ENCODE measurements at regions not wholly inside any gene's neighbourhood (a gene's known extent, or its start where the extent isn't known, plus 50 kb on each side); places are given as distances from the start of the nearest gene placed in this dataset.

DNA sequence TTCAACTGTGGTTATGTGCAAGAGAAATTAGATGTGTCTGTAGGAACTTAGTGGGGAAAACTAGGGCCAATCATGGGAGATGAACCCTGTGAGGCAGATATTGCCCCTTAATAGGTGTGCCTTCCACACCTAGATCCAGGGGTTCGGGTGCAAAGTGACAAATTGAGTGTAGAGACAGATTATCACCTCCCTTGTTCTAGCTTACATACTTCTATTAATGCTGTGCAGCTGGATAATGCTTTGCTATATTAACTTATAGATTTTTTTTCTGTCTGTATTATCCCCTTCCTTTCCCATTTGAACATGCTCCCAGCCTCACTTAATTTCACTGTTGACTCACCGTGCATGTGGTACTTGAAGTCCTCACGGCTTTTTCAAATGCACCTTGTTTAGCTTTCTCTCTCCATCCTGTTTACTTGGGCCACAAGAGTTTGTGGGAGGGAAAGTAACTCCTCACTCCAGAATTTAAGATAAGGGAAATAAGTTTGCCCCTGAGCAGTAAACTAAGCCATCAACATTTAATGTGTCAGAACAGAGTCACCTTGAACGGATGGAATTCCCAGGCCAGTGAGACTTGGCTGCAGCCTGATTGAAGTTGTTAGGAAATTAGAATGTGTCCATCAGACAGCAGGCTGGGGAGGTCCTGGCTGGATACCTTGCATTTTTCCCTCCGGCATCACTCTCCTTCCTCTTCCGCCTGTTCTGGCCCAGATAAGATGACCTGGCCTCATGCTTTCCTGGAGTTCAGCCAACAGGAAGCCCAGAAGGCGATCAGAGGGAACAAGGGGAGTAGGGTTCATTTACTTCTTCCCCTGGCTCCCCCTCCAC lies 478.4 kb downstream of the BCOR start:
- Histone ChIP-seq H3K27me3 (ENCODE audit: control insufficient read depth, insufficient read depth, low read length) (no peaks in the 10 kb centered on the region), H3K9me3 (ENCODE audit: control insufficient read depth, insufficient read depth, low read length) (no peaks in the 10 kb centered on the region), H3K4me3 (ENCODE audit: low read length) (no peak overlapping the region), H3K4me1 (ENCODE audit: control insufficient read depth, insufficient read depth, low read length) (no peaks in the 10 kb centered on the region), H3K27ac (ENCODE audit: low read length) (no peak overlapping the region), H3K36me3 (ENCODE audit: control insufficient read depth, insufficient read depth, low read length) (no peaks in the 10 kb centered on the region)
- no peaks in the 10 kb centered on the region for H3K9me3 Mint-ChIP-seq
- ATAC-seq = no peak
- no peak for DNase-seq
- intact Hi-C loops (cut with micrococcal nuclease) = no loop called here
- no peak overlapping the region for H3K4me3 Mint-ChIP-seq
- H3K4me1 Mint-ChIP-seq = peaks cover under 1 to 1% of the 10 kb centered on the region in 2 donors
- TF ChIP-seq, protein P1, sequence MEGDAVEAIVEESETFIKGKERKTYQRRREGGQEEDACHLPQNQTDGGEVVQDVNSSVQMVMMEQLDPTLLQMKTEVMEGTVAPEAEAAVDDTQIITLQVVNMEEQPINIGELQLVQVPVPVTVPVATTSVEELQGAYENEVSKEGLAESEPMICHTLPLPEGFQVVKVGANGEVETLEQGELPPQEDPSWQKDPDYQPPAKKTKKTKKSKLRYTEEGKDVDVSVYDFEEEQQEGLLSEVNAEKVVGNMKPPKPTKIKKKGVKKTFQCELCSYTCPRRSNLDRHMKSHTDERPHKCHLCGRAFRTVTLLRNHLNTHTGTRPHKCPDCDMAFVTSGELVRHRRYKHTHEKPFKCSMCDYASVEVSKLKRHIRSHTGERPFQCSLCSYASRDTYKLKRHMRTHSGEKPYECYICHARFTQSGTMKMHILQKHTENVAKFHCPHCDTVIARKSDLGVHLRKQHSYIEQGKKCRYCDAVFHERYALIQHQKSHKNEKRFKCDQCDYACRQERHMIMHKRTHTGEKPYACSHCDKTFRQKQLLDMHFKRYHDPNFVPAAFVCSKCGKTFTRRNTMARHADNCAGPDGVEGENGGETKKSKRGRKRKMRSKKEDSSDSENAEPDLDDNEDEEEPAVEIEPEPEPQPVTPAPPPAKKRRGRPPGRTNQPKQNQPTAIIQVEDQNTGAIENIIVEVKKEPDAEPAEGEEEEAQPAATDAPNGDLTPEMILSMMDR (IDR thresholded peaks at IDR 0.05) = no peak
- no peaks in the 10 kb centered on the region for H3K36me3 Mint-ChIP-seq
- WGBS (ENCODE audit: insufficient coverage) = 26% methylated on average over 3 of the region's 7 CpGs
- H3K27me3 Mint-ChIP-seq (ENCODE audit: low read depth in 2 of 2) = peaks cover 20 to 39% of the 10 kb centered on the region in 2 donors
- no peak overlapping the region for H3K27ac Mint-ChIP-seq

DNA sequence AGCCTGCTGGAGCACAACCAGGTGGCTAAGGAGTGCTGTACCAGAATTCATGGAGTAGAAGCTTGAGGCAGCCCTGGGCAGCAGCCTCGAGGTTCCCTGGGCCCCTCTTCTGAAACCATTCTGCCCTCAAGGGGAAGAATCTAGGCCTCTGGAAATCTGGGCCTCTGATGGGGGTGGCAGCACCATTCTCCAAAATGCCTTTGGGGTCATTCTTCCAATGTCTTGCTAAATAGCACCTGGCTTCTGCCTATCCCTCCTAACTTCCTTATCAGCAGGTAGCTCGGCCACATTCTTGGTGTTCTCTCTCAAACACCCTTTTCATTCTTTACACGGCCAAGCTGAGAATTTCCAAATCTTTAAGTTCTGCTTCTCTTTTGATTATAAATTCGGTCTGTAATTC lies 473.6 kb downstream of the BCOR start:
- ATAC-seq = no peak
- intact Hi-C loops (cut with micrococcal nuclease) = no loop called here

DNA sequence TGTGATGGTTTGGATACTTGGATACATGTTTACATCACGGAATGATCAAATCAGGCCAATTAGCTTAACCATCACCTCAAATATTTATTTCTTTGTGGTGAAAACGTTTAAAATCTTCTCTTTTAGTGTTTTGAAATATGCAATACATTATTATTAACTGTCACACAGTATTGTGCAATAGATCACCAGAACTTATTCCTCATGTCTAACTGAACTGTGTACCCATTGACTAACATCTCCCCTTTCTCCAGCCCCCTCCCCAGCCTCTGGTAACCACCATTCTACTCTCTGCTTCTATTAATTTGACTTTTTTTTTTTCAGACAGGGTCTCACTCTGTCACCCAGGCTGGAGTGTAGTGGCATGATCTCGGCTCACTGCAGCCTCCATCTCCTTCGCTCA lies 471.9 kb downstream of the BCOR start:
- WGBS (ENCODE audit: insufficient coverage) = 100% methylated on average over 1 of the region's 4 CpGs
- DNase-seq (no peak), ATAC-seq (no peak)
- intact Hi-C loops (cut with micrococcal nuclease) = no loop called here
- no peaks in the 10 kb centered on the region for H3K9me3 Mint-ChIP-seq
- peaks cover 8 to 9% of the 10 kb centered on the region in 2 donors for H3K4me1 Mint-ChIP-seq
- H3K4me3 ChIP-seq (ENCODE audit: low read length) = no peak overlapping the region
- H3K27me3 ChIP-seq (ENCODE audit: control insufficient read depth, insufficient read depth, low read length) = no peaks in the 10 kb centered on the region
- no peak overlapping the region for H3K27ac ChIP-seq (ENCODE audit: low read length)
- H3K27ac Mint-ChIP-seq = no peak overlapping the region
- H3K9me3 ChIP-seq (ENCODE audit: control insufficient read depth, insufficient read depth, low read length) = no peaks in the 10 kb centered on the region
- H3K36me3 Mint-ChIP-seq = no peaks in the 10 kb centered on the region
- peaks cover 0 to 8% of the 10 kb centered on the region in 2 donors for H3K27me3 Mint-ChIP-seq (ENCODE audit: low read depth in 2 of 2)
- peaks cover 14% of the 10 kb centered on the region for H3K4me1 ChIP-seq (ENCODE audit: control insufficient read depth, insufficient read depth, low read length)
- TF ChIP-seq, protein P1 (IDR thresholded peaks at IDR 0.05) = no peak
- no peak overlapping the region for H3K4me3 Mint-ChIP-seq
- H3K36me3 ChIP-seq (ENCODE audit: control insufficient read depth, insufficient read depth, low read length) = no peaks in the 10 kb centered on the region

More for the DNA sequence above, 473.6 kb downstream of the BCOR start:
- no peaks in the 10 kb centered on the region for H3K9me3 ChIP-seq (ENCODE audit: control insufficient read depth, insufficient read depth, low read length)
- TF ChIP-seq, protein P1 (IDR thresholded peaks at IDR 0.05) = no peak
- no peak overlapping the region for H3K4me3 ChIP-seq (ENCODE audit: low read length)
- no peak for DNase-seq
- peaks cover 8% of the 10 kb centered on the region for H3K4me1 ChIP-seq (ENCODE audit: control insufficient read depth, insufficient read depth, low read length)
- Mint-ChIP-seq H3K9me3 (no peaks in the 10 kb centered on the region), H3K27me3 (ENCODE audit: low read depth in 2 of 2) (peaks cover 0 to 8% of the 10 kb centered on the region in 2 donors), H3K36me3 (no peaks in the 10 kb centered on the region), H3K4me3 (no peak overlapping the region), H3K27ac (no peak overlapping the region), H3K4me1 (no peaks in the 10 kb centered on the region)
- 84% methylated on average over 4 of the region's 4 CpGs for WGBS (ENCODE audit: insufficient coverage)
- no peaks in the 10 kb centered on the region for H3K27me3 ChIP-seq (ENCODE audit: control insufficient read depth, insufficient read depth, low read length)
- H3K27ac ChIP-seq (ENCODE audit: low read length) = no peak overlapping the region
- H3K36me3 ChIP-seq (ENCODE audit: control insufficient read depth, insufficient read depth, low read length) = no peaks in the 10 kb centered on the region

Measured in natural killer cell (primary cell).